Activated effector memory CD4-positive, alpha-beta T cell treated with anti-CD3 and anti-CD28 coated beads, Interleukin-2, amount 50 U/mL, for 16 hours (primary cell): ENCODE measurements at regions not wholly inside any gene's neighbourhood (a gene's known extent, or its start where the extent isn't known, plus 50 kb on each side); places are given as distances from the start of the nearest gene placed in this dataset.

ENCODE experiments used
- DNase-seq: peaks from one replicate; pipeline ENCODE4 v3.0.0-alpha.2; 2020

- DNase-seq, result no peak
Measured at GRCh38 chr10:131638049-131638879, 262.5 kb upstream of the PPP2R2D start.

GRCh38 chr10:131638880-131639278 is 261.9 kb upstream of the PPP2R2D start:
- DNase-seq, result no peak

GRCh38 chr10:131640045-131640644 is 260.7 kb upstream of the PPP2R2D start:
- no peak for DNase-seq

GRCh38 chr10:131641231-131641630 is 259.6 kb upstream of the PPP2R2D start:
- no peak for DNase-seq

GRCh38 chr10:131641898-131642297 is 258.9 kb upstream of the PPP2R2D start:
- DNase-seq, result no peak

- no peak for DNase-seq
Measured at GRCh38 chr10:131642966-131643365, 257.8 kb upstream of the PPP2R2D start.

- no peak for DNase-seq
Measured at GRCh38 chr10:131644289-131644688, 256.5 kb upstream of the PPP2R2D start.

- no peak for DNase-seq
Measured at GRCh38 chr10:131644864-131645658, 255.7 kb upstream of the PPP2R2D start.

- DNase-seq, result no peak
Measured at GRCh38 chr10:131645756-131646155, 255.1 kb upstream of the PPP2R2D start.

- DNase-seq, result no peak
Measured at GRCh38 chr10:131646551-131647525, 254.0 kb upstream of the PPP2R2D start.

- no peak for DNase-seq
Measured at GRCh38 chr10:131647789-131648188, 253.0 kb upstream of the PPP2R2D start.

GRCh38 chr10:131648386-131649020 is 252.3 kb upstream of the PPP2R2D start:
- DNase-seq, result no peak

GRCh38 chr10:131649617-131650016 is 251.2 kb upstream of the PPP2R2D start:
- DNase-seq, result no peak

GRCh38 chr10:131650169-131650705 is 250.6 kb upstream of the PPP2R2D start:
- no peak for DNase-seq

- DNase-seq, result no peak
Measured at GRCh38 chr10:131650771-131651673, 249.8 kb upstream of the PPP2R2D start.

- no peak for DNase-seq
Measured at GRCh38 chr10:131651674-131652437, 249.0 kb upstream of the PPP2R2D start.

- DNase-seq, result no peak
Measured at GRCh38 chr10:131652438-131653139, 248.2 kb upstream of the PPP2R2D start.

- DNase-seq, result no peak
Measured at GRCh38 chr10:131653140-131653539, 247.7 kb upstream of the PPP2R2D start.
